NCI-H82 (cell line): ENCODE measurements at regions not wholly inside any gene's neighbourhood (a gene's known extent, or its start where the extent isn't known, plus 50 kb on each side); places are given as distances from the start of the nearest gene placed in this dataset.
"Not testable (repeated sequence)": the region's sequence is repeated elsewhere in the genome, so short reads cannot be mapped to it uniquely, and the experiment has no call there.

Experiments
- DNase-seq: peaks from one replicate; lab custom pipeline; 2025; lab: John Stamatoyannopoulos, UW

DNA sequence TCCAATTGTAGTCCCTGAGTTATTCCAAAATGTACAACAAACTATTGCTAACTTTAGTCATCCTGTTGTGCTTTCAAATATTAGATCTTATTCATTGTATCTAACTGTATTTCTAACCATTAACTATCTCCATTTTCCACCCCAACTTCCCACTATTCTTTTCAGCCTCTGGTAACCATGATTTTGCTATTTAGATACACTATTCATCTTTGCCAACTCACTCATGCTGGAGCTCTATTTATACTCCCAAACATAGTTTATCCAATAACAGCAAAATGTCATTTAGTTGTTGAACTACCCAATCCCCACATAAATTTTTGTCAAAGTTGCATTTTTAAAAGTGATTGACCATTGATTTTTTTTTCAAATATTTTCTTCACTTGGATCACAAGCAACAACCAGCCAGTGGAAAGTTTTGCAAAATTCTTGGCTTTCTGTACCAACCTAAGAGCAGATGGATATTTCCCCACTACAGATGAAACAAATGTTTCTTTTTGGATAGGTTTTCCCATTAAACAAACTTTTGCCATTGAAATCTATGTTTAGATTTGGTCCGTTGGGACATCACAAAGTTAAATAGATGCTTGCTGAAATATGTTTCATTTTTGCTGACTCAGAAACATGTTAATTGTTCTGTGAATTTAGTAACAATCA, 866.0 kb downstream of the LTN1 start:
- no peak for DNase-seq

DNA sequence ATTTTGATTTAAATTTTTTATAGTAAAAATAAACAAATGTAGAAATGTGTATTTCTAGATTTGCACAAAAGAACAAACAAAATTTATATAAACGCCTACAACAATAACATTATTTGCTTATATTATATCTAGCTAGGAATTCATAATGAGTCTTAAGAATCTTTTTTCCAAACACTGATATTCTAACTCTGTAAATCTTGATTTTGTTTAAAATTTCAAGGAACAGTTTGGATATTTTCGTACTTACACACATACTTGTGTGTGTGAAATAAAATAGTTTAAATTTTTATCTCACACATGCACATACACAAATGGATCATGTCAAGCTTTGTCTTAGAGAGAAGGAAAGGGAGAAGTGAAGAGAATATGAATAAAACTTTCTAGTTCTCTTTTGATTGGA, 868.1 kb downstream of the LTN1 start:
- DNase-seq = no peak

DNA sequence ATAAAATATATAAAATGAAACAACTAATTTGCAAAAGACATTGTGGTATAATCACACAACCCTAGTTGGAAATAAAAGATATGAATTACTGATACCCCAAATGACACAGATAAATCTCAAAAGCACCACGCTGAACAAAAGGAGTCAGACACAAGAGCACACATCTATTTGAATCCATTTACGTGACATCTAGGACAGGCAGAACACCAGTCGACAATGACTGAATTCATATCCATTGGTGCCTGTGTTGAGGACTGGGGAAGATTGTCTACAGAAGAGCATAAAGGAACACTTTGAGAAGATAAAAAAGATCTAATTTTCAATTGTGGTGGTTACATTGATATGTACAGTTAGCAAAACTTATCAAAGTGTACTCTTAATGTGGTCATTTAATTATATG, 874.1 kb downstream of the LTN1 start:
- no peak for DNase-seq

DNA sequence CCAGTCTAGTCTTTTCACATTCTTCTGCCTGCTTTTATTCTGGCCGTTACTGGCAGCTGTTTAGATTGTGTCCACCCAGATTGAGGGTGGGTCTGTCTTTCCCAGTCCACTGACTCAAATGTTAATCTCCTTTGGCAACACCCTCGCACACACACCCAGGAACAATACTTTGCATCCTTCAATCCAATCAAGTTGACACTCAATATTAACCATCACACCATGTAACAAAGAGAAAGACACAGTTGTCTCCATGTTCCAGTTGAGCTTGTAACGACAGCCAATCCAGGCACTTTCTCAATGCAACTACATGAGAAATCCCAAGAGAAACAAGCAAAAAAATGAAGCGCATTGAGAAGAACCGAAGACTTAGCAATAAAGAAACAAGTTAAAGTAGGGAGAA, 877.7 kb downstream of the LTN1 start:
- DNase-seq = not testable (repeated sequence)

DNA sequence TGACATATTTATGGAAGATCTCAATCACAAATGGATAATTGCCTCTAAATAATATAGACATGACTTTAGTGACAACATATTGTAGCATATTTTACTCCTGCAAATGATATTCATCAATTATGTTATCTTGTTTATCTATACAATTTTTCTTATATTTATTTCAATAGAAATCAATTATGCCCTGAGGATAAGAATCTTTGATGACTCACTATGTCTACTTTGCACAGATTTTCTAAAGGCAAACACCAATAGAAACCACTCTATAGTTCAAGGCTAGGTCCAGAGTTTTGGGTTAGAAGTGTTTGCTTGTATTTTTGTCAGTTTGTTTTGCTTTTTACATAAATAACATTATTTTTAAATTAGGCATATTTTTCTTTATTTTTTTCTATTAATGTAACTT, 879.0 kb downstream of the LTN1 start:
- no peak for DNase-seq

DNA sequence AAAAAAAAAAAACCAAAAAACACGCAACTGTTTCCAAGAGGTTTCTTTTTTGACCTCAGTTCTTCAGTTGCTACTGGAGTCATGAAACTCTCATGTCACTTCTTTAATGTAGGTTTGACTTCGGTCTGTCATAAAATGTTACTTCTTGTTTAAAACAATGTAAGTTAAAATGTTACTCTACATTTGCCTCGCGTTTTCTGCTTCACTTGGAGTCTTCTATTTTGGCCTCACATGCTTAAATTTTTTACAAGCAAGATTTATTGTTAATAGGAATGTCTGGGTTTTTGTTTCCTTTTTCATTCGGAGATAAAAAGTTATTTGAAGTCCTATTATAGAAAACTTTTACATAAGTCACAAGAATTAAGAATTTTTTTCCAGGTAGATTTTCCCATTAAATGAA, 880.2 kb downstream of the LTN1 start:
- no peak for DNase-seq

DNA sequence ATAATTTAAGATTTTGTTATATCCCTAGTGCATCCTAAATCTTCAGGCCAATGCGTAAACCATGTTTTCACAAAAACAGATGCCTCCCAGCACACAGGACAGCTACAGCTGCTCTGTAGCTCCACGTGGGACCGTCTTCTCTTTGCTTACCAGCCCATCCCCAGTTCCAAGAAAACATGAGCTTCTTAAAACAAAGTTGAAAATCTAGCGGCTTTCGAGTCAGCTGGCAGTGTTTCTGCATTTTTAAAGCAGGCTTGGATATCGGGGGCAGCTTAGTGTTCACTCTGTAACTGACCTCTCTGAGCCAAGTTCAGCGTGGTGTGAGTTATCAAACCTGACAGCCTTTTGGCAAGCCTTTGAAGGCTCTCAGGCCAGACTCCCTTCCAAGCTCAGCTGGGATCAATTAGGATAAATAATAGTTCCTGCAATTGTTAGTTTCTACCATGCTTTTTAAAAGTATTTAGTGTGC, 881.5 kb downstream of the LTN1 start:
- peak; percentile 8 for DNase-seq

DNA sequence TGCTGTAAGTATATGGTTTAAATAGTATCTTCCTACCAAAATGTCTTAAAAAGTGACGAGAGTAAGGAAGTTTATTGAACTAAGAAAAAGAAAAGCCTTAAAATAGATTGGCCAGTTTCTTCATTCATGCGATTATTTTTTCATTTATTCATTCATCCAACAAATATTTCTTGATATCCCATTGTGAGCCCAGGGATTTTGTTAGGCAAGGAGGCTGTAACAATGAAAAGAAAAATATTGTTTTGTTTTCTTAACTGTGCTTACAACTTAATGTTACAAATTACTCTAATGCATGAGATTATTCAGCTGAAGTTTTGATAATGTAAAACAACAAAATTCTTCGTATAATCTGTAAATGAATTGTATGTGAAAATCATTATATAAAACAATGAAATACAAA, 882.0 kb downstream of the LTN1 start:
- DNase-seq = no peak

DNA sequence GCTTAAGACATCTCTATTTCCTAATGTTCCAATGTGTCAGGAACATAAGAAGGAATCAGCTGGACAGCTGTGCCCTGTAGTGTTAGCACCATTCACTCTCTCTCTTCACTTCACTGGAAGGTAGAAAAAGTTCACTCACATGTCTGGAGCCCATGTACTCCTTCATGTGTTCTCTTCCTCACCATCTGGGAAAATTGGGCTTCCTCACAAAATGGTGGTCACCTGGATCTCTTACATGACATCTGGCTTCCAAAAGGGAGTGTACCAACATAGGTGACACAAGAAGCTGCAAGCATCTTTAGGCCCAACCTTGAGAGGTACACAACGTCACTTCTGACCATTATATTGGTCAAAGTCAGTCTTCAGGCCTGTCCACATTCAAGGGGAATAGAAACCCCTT, 882.6 kb downstream of the LTN1 start:
- DNase-seq = no peak

DNA sequence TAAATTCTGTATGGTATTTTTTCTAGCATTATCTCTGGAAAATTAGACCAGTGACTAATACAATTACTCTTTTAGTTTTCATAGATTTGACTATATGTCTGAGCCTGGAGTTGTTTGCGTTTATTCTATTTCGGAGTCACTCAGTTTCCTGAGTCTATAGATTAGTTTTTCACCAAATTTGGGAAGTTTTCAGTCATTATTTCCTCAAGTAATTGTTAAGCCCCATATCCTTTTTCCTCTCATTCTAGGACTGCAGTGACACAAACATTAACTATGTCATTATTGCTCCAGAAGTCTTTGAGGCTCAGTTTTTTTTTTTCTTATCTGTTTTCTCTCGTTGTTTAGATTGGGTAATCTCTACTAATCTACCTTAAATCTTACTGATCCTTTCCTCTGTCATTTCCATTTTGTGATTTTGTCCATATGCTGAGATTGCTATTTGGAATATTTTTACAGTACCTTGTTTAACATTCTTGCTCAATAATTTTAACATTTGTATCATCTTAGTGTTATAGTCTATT, 886.2 kb downstream of the LTN1 start:
- no peak for DNase-seq

DNA sequence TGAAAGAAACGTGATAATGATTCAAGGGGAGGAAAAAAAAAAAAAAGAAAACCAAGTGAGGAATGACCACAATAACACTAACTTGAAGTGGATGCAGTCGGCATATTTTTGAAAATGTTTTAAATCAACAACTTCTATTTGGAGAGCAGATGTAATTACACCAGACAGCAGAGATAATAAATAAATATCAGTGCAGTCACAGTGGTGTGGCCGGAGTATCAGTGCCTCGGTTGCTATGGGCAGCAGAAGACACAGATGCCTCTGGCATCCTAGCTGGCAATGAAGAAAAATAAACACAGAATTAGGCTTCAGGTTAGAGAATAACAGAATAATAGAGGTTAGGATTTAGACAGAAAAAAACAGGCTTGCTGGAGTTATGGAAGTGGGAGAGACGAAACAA, 888.3 kb downstream of the LTN1 start:
- DNase-seq = no peak

DNA sequence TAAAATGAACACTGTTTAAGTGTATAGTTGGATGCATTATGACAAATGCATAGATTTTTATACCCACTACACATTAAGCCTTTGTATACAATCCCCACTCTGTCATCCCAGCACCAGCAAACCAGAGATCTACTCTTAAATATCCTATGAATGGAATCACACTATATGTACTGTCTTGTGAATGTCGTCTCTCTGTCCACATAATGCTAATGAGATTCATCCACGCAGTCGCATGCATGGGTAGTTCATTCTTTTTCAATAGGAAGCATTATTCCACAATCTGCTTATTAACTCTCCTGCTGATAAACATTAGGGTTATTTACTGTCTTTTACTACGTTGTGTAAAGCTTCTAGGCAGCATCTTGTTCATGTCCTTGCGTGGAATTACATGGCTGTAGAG, 892.3 kb downstream of the LTN1 start:
- peak; percentile 3 for DNase-seq

DNA sequence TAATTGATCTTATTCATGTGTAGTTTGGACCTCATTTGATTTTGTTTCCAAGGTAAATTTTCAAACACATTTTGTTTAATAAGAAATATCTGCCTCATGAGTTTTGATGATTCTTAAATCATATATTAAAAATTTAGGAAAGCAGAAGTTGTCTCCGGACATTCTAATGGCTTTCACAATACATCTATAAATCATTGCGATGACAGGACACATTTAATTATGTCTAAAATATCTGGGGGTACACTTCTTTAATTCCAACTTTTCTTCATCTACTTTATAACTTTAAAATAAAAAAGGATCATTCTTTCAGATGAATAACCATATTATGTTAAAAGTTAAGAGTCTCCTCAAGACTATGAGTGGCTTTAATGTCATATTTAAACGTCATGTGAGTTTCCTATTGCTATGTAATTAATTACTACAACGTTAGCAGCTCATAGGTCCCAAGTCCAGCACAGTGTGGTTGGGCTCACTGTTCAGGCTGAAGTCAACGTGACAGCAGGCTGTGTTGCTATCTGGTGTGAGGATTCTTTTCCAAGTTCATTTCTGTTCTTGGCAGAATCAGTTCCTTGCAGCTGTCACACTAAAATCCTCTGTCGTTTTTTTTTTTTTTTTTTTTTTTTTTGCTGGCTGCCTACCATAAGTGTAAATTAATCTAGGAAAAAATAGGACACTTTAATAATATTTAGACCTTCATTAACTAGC, 893.5 kb downstream of the LTN1 start:
- DNase-seq = peak; percentile 8

DNA sequence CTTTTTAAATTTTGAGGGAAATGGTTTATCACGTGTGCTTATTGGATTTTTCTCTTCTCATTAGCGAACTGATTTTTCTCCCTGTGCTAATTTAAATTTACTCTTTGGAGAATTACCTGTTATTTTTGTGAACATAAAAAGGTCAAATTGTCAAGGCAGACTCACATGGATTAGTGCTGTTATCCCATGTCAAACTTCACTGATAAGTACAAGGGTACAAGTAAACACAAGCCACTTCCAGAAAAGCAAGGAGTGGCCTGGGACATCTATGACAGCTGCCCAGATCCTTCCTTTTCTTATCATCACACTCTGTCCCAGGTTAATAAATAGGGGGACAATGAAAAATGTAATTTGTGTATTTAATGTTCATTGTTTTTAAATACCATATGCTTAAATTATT, 901.2 kb downstream of the LTN1 start:
- no peak for DNase-seq

DNA sequence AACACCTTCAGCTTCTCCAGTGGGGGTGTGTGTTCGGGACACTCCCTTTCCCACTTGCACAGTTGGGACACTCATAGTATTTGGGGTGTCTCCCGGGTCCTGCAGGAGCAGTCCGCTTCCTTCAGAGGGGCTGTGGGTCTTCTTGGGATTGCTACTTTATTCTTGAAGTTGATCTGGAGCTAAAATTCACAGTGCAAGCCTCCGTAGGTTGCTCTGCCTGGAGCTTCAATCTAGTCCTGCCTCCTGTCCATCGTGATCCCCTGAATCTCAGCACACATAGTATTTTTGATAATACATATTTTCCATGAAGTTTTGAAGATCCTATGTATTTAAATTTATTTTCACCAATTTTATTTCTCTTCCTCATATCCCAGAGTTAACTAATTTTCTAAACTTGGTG, 902.1 kb downstream of the LTN1 start:
- DNase-seq = no peak

DNA sequence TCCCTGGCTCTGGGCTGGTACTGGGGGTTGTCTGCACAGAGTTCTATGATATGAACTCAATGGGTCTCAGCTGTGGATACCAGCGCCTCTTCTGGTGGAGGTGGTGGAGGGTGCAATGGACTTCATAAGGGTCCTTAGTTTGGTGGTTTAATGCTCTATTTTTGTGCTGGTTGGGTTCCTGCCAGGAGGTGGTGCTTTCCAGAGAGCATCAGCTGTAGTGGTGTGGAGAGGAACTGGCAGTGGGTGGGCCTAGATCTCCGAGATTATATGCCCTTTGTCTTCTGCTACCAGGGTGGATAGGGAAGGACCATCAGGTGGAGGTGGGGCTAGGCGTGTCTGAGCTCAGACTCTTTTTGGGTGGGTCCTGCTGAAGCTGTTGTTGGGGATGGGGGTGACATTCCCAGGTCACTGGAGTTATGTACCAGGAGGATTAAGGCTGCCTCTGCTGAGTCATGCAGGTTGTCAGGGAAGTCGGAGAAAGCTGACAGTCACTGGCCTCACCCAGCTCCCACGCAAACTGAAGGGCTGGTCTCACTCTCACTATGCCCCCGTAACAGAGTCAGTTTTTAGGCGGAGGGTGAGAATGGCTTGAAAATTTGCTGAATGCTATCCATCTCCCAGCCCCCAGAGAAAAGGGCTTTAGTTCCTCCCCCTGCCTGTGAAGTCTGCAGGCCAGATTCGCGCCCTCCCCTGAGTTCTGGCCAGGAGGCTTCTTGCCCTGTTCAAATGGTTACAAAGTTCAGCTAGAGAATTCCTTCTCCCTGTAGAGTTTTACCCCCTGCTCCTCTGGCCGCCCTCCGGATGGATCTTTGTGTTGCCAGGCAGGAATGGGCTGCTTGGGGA, 902.9 kb downstream of the LTN1 start:
- DNase-seq = no peak

DNA sequence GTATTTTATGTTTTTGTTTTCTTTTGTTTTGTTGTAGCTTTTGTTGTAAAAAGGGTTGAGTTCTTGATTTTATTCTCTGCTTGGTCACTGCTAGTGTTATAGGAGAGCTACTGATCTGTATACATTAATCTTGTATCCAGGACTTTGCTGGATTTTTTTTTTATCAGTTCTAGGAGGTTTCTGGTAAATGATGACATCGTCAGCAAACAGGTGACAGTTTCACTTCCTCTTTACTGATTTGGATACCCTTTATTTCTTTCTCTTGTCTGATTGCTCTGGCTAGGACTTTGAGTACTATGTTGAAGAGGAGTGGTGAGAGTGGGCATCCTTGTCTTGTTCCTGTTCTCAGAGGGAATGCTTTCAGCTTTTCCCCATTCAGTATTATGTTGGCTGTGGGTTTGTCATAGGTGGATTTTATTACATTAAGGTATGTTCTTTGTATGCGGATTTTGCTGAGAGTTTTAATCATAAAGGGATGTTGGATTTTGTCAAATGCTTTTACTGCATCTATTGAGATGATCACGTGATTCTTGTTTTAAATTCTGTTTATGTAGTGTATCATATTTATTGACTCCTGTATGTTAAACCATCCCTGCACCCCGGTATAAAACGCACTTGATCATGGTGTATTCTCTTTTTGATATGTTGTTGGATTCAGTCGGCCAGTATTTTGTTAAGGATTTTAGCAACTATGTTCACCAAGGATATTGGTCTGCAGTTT, 905.7 kb downstream of the LTN1 start:
- no peak for DNase-seq

DNA sequence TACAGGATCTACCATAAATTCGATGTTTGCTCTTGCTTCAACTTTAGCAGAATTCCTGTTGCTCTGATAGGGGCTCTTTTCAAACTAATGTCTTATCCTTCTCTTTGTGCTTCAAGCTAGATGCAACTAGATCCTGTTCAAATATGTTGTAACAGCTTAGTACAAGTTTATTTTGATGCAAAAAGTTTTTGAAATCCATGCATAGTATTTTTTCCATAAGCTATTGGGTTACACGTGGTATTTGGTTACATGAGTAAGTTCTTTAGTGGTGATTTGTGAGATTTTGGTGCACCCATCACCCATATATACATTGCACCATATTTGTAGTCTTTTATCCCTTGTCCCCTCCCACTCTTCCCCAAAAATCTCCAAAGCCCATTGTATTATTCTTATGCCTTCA, 907.7 kb downstream of the LTN1 start:
- DNase-seq = no peak

DNA sequence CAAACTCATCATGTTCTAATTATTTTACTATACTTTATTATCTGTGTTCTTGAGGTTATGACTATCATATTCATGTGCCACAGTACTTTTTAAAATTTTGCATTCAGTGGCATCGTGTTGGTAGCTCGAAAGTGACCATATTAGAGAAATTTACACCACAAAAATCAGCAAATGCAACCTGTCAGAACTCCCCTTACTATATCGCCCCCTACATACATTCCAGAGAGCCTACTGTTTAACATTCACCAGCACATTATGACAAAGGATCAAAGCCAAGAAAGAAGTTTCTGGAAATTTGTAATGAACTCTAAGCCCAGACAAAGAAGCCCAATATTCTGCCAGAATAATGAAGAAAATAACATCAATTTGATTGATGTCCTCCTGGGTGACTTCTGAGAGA, 909.3 kb downstream of the LTN1 start:
- no peak for DNase-seq

DNA sequence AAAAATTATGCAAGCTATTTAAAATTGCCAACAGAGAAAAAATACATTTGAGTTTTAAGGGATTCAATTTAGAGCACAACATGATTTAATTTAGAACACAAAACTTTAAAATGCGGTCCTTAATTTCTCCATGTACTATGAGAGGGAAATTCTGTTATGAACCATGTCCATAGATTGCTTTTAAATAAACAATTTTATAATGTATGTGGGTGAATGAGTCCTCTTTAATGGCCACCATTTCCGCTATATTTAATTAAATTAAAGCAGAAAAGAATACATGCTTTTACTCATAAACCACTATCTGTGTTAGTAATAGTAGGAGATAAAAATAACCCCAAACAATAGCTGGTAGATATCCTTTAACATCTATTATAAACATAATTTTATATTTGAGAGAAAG, 914.6 kb downstream of the LTN1 start:
- DNase-seq = no peak

DNA sequence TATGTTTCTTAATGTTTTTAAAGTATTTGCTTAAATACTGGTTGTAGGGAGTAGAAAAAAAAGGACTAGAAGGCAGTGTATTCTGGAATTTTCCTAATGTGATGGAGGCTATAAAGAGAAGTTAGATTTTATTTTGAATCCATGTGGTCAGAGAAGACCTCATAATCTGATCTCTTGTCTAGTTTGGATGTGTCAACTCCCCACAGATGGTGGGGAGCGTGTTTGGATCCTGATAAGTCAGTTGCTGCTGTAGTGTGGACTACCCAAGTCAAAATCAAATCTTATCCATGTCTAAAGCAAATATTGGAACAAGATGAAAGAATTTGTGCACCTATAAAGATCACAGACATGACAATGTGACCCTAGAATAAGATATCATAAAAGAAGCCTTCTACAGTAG, 918.0 kb downstream of the LTN1 start:
- no peak for DNase-seq

DNA sequence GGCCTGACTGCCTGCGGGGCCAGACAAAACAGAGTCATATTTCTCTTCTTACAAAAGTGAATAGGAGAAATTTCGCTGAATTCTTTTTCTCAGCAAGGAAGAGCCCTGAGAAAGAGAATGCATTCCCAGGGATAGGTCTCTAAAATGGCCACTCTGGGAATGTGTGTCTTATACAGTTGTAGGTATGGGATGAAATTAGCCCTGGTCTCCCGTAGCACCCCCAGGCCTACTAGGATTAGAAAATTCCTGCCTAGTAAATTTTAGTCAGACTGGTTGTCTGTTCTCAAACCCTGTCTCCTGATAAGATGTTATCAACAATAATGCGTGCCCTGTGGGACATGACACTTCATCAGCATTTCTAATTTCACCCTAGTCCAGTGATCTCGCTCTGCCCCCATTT, 920.1 kb downstream of the LTN1 start:
- DNase-seq = no peak
